ENCODE measurements at regions not wholly inside any gene's neighbourhood (a gene's known extent, or its start where the extent isn't known, plus 50 kb on each side); places are given as distances from the start of the nearest gene placed in this dataset.

- Histone ChIP-seq H3K4me1 (ENCODE audit: control insufficient read depth in 2 of 3, insufficient read depth in 2 of 3, low read depth in 1 of 3, low read length in 3 of 3) (no peaks in the 10 kb centered on the region), H3K27ac (ENCODE audit: low read depth in 2 of 2, low read length in 2 of 2) (no peak overlapping the region), H3K9ac (ENCODE audit: low read length in 3 of 3) (no peak overlapping the region), H3K9me3 (ENCODE audit: control insufficient read depth in 2 of 3, insufficient read depth in 1 of 3, low read length in 3 of 3) (no peaks in the 10 kb centered on the region), H3K4me3 (ENCODE audit: low read length in 3 of 3) (no peak overlapping the region), H3K36me3 (ENCODE audit: control insufficient read depth in 2 of 3, insufficient read depth in 3 of 3, low read length in 3 of 3) (no peaks in the 10 kb centered on the region), H3K27me3 (ENCODE audit: control insufficient read depth, insufficient read depth, low read length) (no peaks in the 10 kb centered on the region)
- no peak for TF ChIP-seq CTCF (IDR thresholded peaks at IDR 0.05; ENCODE audit: borderline replicate concordance, extremely low read depth, insufficient read depth)
- no peak for FAIRE-seq
- no peak for DNase-seq
- intact Hi-C loops (cut with DNase I): no loop called here
Observed at GRCh38 chr3:150296966-150297365, 111.1 kb upstream of the TSC22D2 start.

- H3K4me3 ChIP-seq (ENCODE audit: low read length in 3 of 3): no peak overlapping the region
- H3K9me3 ChIP-seq (ENCODE audit: control insufficient read depth in 2 of 3, insufficient read depth in 1 of 3, low read length in 3 of 3): no peaks in the 10 kb centered on the region
- no peaks in the 10 kb centered on the region for H3K4me1 ChIP-seq (ENCODE audit: control insufficient read depth in 2 of 3, insufficient read depth in 2 of 3, low read depth in 1 of 3, low read length in 3 of 3)
- intact Hi-C loops (cut with DNase I): no loop called here
- H3K9ac ChIP-seq (ENCODE audit: low read length in 3 of 3): no peak overlapping the region
- H3K27ac ChIP-seq (ENCODE audit: low read depth in 2 of 2, low read length in 2 of 2): no peak overlapping the region
- no peaks in the 10 kb centered on the region for H3K36me3 ChIP-seq (ENCODE audit: control insufficient read depth in 2 of 3, insufficient read depth in 3 of 3, low read length in 3 of 3)
- no peak for FAIRE-seq
- no peak for DNase-seq
- TF ChIP-seq CTCF (IDR thresholded peaks at IDR 0.05; ENCODE audit: borderline replicate concordance, extremely low read depth, insufficient read depth): no peak
- H3K27me3 ChIP-seq (ENCODE audit: control insufficient read depth, insufficient read depth, low read length): no peaks in the 10 kb centered on the region
Observed at GRCh38 chr3:150296123-150296735, 111.9 kb upstream of the TSC22D2 start.

GRCh38 chr3:150293401-150294001, 114.6 kb upstream of the TSC22D2 start:
- no peaks in the 10 kb centered on the region for H3K36me3 ChIP-seq (ENCODE audit: control insufficient read depth in 2 of 3, insufficient read depth in 3 of 3, low read length in 3 of 3)
- no peaks in the 10 kb centered on the region for H3K4me1 ChIP-seq (ENCODE audit: control insufficient read depth in 2 of 3, insufficient read depth in 2 of 3, low read depth in 1 of 3, low read length in 3 of 3)
- DNase-seq (no peak), FAIRE-seq (no peak)
- no peaks in the 10 kb centered on the region for H3K27me3 ChIP-seq (ENCODE audit: control insufficient read depth, insufficient read depth, low read length)
- H3K4me3 ChIP-seq (ENCODE audit: low read length in 3 of 3): no peak overlapping the region
- H3K27ac ChIP-seq (ENCODE audit: low read depth in 2 of 2, low read length in 2 of 2): no peak overlapping the region
- no peak overlapping the region for H3K9ac ChIP-seq (ENCODE audit: low read length in 3 of 3)
- TF ChIP-seq CTCF (IDR thresholded peaks at IDR 0.05; ENCODE audit: borderline replicate concordance, extremely low read depth, insufficient read depth): no peak
- intact Hi-C loops (cut with DNase I): no loop called here
- no peaks in the 10 kb centered on the region for H3K9me3 ChIP-seq (ENCODE audit: control insufficient read depth in 2 of 3, insufficient read depth in 1 of 3, low read length in 3 of 3)

All from kidney (tissue), 13 donors.